HG03565 (cell line): ENCODE measurements at regions not wholly inside any gene's neighbourhood (a gene's known extent, or its start where the extent isn't known, plus 50 kb on each side); places are given as distances from the start of the nearest gene placed in this dataset.
"Not testable (repeated sequence)": the region's sequence is repeated elsewhere in the genome, so short reads cannot be mapped to it uniquely, and the experiment has no call there.

Experiments
- ATAC-seq: cut with Tn5 transposase; IDR thresholded peaks from one replicate; pipeline ENCODE4 v1.9.1; 2021; ENCODE audit warnings: mild to moderate bottlenecking, moderate library complexity; ENCODE audit not compliant: unreplicated experiment

DNA sequence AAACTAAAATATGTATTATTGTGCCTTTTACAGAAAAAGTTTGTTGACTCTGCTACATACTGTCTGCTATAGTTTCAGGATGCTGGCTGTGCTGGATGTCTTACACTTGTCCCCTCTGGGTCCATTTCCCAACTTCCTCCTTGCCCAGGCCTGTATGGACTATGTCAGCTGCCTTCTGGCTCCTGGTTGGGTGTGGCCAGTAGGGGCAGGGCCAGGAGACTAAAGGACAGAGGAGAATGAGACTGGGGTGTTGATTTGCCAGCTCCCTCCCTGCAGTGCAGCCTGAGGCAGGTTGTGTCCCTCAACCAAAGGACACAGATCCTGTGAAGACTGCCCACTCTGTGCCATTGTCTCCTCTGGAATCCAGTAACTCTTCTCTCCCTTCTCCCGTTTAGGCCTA, 90.6 kb upstream of the UBE2E2 start:
- ATAC-seq: no peak

DNA sequence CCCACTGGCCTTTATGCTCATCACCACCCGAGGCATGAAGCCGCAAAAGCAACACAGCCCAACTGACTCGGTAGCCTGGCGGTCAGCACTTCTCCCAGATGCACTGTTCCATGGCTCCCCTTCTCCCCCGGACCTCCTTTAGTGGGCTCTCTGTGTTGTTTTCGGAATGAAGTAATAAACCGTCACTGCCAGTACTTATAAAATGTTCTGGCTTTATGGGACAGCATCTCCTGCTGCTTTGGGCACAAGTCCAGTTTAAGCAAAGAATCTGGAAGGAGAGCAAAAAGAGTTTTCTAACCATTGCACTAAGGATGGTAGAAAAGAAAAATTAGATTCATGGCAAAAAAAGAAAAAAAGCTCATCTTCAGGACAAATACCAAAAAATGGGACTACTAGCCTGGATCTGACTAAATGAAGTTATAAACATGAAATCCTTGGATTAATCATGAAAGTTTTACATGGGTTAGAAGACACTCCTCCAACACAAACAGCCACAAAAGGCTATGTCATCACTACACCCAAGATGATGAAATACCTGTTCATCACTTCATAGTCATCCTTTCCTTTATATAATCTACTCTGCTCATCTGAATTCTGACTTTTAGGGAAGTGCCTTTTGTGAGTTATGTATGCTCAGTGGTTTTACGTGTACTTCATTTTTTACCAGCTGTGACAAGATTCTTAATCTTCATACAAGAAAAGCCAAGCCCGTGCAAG, 89.5 kb upstream of the UBE2E2 start:
- no peak for ATAC-seq

DNA sequence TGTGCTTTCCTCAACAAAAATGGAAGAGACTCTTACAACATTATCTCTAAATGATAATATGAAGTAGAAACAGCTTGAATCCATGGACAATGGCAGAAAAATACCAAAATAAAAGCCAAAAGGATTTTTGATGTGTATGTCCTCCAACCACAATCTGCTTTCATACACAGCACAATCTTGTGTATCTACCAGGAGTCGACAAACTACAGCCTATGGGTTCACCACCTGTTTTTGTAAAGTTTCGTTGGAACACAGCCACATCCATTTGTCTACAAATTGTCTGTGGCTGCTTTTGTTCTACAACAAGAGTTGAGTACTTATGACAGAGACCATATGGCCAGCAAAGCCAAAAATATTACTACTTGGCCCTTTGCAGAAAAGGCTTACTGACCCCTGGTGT, 88.7 kb upstream of the UBE2E2 start:
- no peak for ATAC-seq

DNA sequence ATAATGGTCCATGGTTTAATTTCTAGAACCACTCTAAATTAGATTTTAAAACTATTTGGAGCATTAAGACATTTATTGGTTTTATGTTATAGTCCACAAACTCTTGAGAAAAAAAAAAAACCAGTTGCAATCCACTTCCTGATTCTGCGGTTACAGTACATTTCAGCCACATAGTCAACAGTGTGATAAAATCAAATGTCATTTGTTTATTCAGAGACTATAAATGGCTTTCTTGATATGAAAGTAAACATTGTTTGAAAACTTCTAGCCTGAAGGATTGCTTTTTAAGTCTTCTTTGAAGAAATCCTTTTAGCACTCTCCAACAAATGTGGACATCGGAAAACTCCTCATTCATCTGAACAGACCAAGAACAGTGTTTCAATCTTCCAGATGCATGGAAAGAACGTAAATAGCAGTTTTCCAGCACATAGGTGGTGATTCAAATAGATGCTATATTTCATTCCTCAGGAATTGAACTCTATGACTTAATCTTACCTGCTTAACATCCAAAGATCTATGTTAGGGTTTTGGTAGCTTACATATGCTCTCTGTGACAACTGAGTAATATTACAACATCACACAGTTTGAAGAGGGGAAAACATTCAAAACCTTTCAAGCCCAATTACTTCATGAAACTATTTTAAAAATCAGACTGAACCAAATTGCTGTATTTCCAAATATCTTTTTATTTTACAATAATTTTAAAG, 87.8 kb upstream of the UBE2E2 start:
- ATAC-seq: no peak

DNA sequence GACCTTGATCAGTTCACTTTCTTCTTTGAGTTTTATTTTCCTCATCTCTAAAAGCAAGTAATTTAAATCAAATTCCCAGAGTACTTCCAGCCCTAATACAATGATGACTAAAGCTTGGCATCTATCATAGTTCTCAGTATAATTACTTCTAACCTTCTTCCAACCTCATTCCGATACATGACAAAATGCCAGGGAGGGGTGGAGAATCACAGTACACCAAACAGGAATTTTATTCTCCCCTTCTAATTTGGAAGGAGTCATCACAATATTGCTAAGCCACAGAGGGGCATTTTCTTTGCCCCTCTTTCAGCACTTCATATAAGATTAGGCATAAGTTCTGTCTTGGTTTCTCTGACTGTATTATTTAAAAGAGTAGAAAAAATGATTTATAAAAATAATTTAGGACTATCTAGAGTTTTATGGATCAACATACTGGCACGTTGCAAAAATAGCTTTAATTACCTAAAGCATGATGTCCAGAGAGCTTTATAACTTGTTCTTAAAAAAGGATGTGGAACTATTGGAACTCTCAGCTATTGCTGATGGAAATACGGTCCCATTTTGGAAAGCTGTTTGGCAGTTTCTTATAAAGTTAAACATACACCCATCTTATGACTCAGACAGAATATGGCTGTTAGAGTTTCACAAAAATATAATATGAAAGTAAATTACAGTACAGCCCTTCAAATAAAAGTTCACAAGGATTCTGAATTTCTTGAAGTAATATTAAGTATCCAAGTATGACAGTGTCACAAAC, 86.9 kb upstream of the UBE2E2 start:
- ATAC-seq: no peak

DNA sequence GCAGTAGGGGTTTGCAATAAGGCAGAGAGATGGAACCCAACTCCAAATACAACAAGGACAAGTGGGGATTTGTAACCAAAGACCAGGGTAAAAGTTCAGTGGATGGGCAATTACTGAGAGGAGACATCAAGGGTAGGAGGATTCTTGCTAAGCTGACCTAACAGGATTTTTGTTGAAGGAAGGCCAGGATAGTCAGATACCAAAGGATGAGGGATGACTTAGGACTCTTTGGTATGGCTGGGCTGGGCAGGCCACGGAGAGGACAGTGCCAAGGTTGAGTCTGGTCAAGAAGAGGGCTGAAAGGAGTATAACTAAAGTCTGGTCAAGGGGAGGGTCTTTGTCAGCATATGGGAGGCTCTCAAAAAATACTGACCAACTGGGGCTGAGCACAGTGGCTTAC, 85.3 kb upstream of the UBE2E2 start:
- no peak for ATAC-seq

DNA sequence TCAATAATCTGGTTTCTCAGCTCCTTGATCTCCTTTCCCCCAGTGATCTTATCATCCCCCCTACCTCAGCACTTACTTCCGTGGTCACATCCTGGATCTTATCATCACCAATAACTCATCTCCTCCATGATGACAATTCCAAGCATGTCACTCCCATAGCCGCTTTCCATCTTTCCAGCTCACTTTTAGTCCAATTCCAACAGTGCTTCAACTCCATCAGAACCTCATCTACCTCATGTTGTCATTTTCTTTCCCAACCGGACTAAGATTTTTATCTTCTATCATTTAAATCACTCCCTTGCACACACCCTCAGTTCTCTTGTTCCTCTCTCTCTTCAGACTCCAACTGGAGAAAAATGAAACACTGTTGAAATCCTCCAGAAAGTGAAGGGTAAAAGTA, 75.9 kb upstream of the UBE2E2 start:
- no peak for ATAC-seq

DNA sequence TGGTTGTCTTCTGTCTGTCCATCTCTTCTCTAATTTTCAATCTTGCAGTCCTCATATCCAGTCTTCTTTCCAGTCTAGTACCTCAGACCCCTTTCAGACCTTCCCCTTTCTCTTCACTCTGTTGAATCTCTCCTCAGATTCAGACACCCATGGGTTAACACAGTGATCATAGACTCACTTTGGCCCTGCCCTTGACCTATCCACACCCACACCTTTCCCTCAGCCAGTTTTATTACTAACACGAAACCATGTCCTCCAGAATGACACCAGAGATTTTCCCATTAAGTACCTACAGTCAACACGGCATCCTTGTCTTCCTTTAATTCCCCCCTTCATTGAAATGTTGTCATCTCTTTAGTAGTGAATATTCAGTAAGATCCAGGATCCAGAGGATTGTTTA, 74.5 kb upstream of the UBE2E2 start:
- no peak for ATAC-seq

DNA sequence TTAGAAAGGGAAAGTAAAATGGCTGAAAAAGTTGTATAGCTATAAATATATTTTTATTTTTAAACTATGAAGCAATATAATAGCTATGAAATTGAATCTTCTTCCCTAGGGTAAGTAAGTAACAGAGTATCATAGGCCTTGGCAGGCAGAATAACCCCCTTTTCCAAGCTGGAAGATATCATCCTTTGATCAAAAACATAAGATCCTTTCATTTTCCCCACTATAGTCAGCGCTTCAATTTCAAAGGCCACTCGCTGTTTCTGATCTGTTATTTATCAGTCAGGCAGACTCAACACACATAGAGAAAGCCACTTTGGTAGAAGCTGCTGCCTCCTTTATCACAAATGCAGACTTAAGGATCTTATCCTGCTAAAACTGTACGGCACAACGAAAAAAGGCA, 74.0 kb upstream of the UBE2E2 start:
- no peak for ATAC-seq

DNA sequence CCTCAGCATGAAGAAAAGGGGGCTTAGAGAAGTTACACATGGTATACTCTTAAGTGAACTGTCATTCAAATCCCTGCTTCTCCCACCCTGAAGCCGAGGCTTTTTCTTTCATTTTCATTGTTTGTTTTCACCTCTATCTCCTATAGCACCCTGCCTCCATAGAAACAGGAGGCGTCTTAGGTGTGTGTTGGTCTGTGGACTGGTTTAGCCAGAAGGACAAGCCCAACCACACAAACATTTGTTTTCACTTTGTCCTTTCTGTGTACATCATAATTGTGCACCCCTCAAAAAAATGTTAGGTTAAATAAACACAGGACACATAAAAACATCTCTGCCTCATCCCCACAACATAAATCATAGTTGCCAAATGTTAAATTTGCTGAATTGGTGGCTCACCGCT, 73.3 kb upstream of the UBE2E2 start:
- no peak for ATAC-seq

DNA sequence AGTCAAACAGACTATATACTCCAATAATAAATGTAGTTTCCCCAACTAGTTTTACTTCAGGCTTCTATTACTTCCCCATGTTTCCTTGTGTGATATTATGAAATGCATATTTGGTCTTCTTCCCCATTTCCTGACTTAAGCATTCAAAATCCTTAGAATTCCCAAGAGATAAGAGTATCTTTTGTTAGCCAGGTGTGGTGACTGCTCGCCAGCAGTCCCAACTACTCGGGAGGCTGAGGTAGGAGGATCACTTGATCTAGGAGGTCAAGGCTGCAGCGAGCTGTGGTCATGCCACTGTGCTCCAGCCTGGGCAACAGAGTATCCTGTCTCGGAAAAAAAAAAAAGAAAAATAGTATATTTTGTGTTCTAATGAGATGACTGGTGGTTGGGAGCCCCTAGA, 72.7 kb upstream of the UBE2E2 start:
- ATAC-seq: no peak

DNA sequence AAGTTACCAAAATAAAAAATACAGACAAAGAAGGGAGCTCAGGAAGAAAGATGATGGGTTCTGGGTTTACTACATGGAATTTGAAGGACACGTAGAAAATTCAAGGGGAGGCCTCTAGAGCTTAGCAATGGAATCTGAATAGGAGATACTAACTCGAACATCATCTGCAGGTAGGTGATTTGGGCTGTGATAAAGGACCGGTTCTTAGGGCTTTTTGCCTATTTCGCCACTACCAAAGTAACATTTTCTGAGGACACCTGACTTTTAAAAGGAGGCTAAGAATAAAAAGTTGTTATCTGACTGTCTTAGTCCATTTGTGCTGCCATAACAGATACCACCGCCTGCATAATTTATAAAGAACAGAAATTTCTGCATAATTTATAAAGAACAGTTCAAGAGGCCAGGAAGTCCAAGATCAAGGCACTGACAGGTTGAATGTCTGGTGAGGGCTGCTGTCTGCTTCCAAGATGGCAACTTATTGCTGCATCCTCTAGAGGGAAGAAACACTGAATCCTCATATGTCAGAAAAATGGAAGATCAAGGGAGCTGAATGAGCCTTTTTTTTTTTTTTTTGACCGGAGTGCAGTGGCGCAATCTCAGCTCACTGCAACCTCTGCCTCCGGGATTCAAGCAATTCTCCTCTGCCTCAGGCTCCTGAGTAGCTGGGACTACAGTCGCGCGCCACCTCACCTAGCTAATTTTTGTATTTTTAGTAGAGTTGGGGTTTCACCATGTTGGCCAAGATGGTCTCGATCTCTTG, 67.9 kb upstream of the UBE2E2 start:
- no peak for ATAC-seq

DNA sequence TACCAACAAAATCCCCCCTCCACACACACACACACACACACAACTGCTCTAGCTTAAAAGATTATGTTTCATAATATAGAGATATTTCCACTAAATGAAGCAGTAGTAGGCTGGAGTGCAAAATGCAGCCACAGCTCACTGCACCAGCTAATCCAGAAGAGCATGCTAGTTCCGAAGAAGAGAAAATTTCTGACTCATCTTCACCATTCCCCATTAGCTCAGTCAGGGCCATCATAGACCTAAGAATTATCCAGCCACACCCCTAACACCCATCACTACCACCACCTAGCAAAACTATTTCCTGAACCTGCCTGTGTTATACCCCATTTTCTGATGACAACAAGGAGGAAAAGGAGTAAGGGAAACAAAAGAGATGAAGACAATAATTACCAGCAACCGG, 67.1 kb upstream of the UBE2E2 start:
- ATAC-seq: no peak

DNA sequence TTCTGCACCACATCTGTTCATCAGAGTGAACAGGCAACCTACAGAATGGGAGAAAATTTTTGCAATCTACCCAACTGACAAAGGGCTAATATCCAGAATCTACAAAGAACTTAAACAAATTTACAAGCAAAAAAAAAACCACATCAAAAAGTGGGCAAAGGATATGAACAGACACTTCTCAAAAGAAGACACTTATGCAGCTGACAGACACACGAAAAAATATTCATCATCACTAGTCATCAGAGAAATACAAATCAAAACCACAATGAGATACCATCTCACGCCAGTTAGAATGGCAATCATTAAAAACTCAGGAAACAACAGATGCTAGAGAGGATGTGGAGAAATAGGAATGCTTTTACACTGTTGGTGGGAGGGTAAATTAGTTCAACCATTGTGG, 59.1 kb upstream of the UBE2E2 start:
- not testable (repeated sequence) for ATAC-seq

DNA sequence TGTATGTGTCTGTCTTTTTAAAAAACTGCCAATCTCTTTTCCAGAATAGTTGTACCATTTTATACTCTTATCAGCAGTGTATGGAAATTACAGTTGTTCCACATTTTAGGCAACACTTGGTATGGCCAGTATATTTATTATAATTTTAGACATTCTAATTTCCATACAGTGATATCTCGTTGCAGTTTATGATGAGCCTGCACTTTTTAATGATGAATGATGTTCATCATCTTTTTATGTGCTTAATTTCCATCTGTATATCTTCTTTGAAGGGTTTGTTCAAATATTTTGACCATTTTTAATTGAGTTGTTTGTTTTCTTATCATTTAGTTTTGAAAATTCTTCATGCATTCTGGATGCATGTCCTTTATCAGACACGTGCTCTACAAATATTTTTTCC, 57.0 kb upstream of the UBE2E2 start:
- no peak for ATAC-seq

DNA sequence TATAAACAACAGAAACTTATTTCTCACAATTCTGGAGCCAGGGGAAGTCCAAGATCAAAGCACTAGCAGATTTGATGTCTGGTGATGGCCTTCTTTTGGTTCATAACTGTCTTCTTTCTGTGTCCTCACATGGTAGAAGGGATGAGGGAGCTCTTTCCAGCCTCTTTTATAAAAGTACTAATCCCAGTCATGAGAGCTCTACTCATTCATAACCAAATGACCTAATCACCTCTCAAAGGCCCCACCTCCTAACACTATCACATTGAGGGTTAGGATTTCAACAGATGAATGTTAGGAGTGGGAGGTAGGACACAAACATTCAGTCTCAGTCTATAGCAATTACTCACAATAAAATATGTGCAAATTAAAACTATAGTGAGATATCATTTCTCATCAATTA, 50.1 kb upstream of the UBE2E2 start:
- ATAC-seq: no peak
